ENCODE measurements at regions not wholly inside any gene's neighbourhood (a gene's known extent, or its start where the extent isn't known, plus 50 kb on each side); places are given as distances from the start of the nearest gene placed in this dataset.

DNA sequence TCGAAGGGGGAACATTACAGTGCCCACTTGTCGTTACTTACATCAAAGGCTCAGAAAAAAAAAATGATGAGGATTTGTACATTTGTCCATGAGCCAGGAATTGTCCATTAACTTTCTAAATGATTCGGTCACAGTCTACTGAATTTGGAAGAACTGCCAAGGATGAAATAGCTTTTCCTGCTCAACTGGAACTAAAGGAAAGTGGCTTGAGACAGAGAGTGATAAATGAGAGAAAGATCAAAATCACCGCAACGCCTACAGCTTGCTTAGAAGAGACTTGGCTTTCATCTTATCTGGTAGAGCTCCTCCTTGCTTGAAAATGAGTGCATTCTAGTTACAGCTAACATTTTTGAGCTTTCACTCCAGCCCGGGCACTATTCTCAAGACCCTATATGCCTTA is 55.5 kb upstream of the ADGRG2 start:
- Histone ChIP-seq H2AFZ (no peak overlapping the region), H3K9me3 (ENCODE audit: low read depth) (no peaks in the 10 kb centered on the region), H3K4me3 (no peak overlapping the region), H3K9me2 (replicated peaks; ENCODE audit: insufficient read depth) (no peaks in the 10 kb centered on the region), H3K4me2 (no peak overlapping the region), H3K36me3 (replicated peaks; ENCODE audit: insufficient read depth, low read depth) (no peaks in the 10 kb centered on the region), H3K4me1 (ENCODE audit: insufficient read depth) (no peaks in the 10 kb centered on the region), H3K27me3 (no peaks in the 10 kb centered on the region), H4K20me1 (ENCODE audit: insufficient read depth, poor library complexity, severe bottlenecking) (no peaks in the 10 kb centered on the region), H3K27ac (no peak overlapping the region), H3K79me2 (no peaks in the 10 kb centered on the region)
- no peak for DNase-seq (ENCODE audit: low spot score)
- 49% methylated on average over 6 of the region's 6 CpGs for WGBS (ENCODE audit: low lambda C conversion rate, missing lambda C conversion rate)
- TF ChIP-seq, protein P1, sequence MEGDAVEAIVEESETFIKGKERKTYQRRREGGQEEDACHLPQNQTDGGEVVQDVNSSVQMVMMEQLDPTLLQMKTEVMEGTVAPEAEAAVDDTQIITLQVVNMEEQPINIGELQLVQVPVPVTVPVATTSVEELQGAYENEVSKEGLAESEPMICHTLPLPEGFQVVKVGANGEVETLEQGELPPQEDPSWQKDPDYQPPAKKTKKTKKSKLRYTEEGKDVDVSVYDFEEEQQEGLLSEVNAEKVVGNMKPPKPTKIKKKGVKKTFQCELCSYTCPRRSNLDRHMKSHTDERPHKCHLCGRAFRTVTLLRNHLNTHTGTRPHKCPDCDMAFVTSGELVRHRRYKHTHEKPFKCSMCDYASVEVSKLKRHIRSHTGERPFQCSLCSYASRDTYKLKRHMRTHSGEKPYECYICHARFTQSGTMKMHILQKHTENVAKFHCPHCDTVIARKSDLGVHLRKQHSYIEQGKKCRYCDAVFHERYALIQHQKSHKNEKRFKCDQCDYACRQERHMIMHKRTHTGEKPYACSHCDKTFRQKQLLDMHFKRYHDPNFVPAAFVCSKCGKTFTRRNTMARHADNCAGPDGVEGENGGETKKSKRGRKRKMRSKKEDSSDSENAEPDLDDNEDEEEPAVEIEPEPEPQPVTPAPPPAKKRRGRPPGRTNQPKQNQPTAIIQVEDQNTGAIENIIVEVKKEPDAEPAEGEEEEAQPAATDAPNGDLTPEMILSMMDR (IDR thresholded peaks at IDR 0.05; ENCODE audit: poor library complexity), result no peak
- no peak for TF ChIP-seq EZH2phosphoT487 (IDR thresholded peaks at IDR 0.05; ENCODE audit: low read depth, severe bottlenecking, unreplicated experiment)
- no peak for TF ChIP-seq EZH2 (IDR thresholded peaks at IDR 0.05; ENCODE audit: borderline replicate concordance)

DNA sequence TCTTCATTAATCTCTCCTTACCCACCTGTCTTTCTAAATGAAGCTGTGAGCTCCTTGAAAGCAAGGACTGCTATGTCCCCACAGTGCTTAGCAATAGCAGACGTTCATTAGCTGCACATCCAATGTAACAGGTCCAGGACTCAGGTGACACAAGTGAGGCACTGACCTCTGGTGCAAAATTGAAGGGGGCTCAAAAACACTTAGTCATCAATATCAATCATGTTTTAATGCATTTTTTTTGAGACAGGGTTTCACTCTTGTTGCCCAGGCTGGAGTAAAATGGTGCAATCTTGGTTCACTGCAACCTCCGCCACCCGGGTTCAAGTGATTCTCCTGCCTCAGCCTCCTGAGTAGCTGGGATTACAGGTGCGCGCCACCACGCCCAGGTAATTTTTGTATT is 56.1 kb upstream of the ADGRG2 start:
- H4K20me1 ChIP-seq (ENCODE audit: insufficient read depth, poor library complexity, severe bottlenecking), result no peaks in the 10 kb centered on the region
- H3K36me3 ChIP-seq (replicated peaks; ENCODE audit: insufficient read depth, low read depth), result no peaks in the 10 kb centered on the region
- 89% methylated on average over 6 of the region's 6 CpGs for WGBS (ENCODE audit: low lambda C conversion rate, missing lambda C conversion rate)
- no peaks in the 10 kb centered on the region for H3K9me3 ChIP-seq (ENCODE audit: low read depth)
- no peaks in the 10 kb centered on the region for H3K79me2 ChIP-seq
- no peaks in the 10 kb centered on the region for H3K9me2 ChIP-seq (replicated peaks; ENCODE audit: insufficient read depth)
- H3K4me2 ChIP-seq, result no peak overlapping the region
- H3K4me1 ChIP-seq (ENCODE audit: insufficient read depth), result no peaks in the 10 kb centered on the region
- H3K27ac ChIP-seq, result no peak overlapping the region
- DNase-seq (ENCODE audit: low spot score), result no peak
- H2AFZ ChIP-seq, result no peak overlapping the region
- TF ChIP-seq EZH2phosphoT487 (IDR thresholded peaks at IDR 0.05; ENCODE audit: low read depth, severe bottlenecking, unreplicated experiment) (no peak), EZH2 (IDR thresholded peaks at IDR 0.05; ENCODE audit: borderline replicate concordance) (no peak)
- TF ChIP-seq, protein P1 (IDR thresholded peaks at IDR 0.05; ENCODE audit: poor library complexity), result no peak
- H3K27me3 ChIP-seq, result no peaks in the 10 kb centered on the region
- no peak overlapping the region for H3K4me3 ChIP-seq

DNA sequence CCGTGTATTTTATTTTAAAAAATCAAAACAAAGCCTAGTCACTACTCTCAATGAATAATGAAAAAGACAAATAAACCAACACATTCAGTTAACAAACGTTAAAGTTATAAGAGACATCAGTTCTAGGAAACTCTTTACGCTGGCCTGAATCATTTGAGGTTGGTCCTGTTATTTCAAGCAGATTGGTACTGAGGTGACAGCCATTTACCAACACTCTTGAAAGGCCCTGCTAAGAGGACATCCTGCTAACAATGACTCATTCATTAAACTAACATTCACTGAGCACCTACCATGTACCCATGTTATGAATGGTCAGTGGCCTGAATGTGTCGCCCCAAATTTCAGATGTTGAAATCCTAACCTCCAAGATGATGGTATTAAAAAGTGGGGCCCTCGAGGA is 57.1 kb upstream of the ADGRG2 start:
- no peaks in the 10 kb centered on the region for H3K4me1 ChIP-seq (ENCODE audit: insufficient read depth)
- no peaks in the 10 kb centered on the region for H3K36me3 ChIP-seq (replicated peaks; ENCODE audit: insufficient read depth, low read depth)
- H2AFZ ChIP-seq, result no peak overlapping the region
- H3K4me2 ChIP-seq, result no peak overlapping the region
- no peaks in the 10 kb centered on the region for H4K20me1 ChIP-seq (ENCODE audit: insufficient read depth, poor library complexity, severe bottlenecking)
- H3K9me3 ChIP-seq (ENCODE audit: low read depth), result no peaks in the 10 kb centered on the region
- no peak for TF ChIP-seq EZH2phosphoT487 (IDR thresholded peaks at IDR 0.05; ENCODE audit: low read depth, severe bottlenecking, unreplicated experiment)
- TF ChIP-seq, protein P1 (IDR thresholded peaks at IDR 0.05; ENCODE audit: poor library complexity), result no peak
- TF ChIP-seq EZH2 (IDR thresholded peaks at IDR 0.05; ENCODE audit: borderline replicate concordance), result no peak
- H3K27me3 ChIP-seq, result no peaks in the 10 kb centered on the region
- H3K79me2 ChIP-seq, result no peaks in the 10 kb centered on the region
- no peak for DNase-seq (ENCODE audit: low spot score)
- no peak overlapping the region for H3K27ac ChIP-seq
- 65% methylated on average over 5 of the region's 5 CpGs for WGBS (ENCODE audit: low lambda C conversion rate, missing lambda C conversion rate)
- no peaks in the 10 kb centered on the region for H3K9me2 ChIP-seq (replicated peaks; ENCODE audit: insufficient read depth)
- H3K4me3 ChIP-seq, result no peak overlapping the region

DNA sequence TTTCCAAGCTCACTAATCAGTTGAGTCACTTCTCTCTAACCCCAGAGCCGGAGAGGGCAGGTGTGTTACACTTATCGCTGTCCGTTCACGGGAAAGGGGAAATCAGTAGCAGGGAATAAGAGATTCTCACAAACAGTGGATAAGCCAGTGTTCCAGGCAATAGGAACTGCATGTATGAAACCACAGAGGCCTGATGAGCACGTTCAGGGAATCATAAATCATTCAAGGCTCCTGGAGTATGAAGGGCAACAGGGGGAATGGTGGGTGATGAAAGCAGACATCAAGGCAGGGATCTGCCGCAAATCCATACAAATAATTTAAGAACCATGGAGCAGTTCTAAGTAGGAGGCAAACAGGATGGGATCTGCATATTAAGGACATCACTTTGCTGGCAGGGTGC is 59.1 kb upstream of the ADGRG2 start:
- H3K4me2 ChIP-seq, result no peak overlapping the region

More for the DNA sequence above, 59.1 kb upstream of the ADGRG2 start:
- TF ChIP-seq, protein P1 (IDR thresholded peaks at IDR 0.05; ENCODE audit: poor library complexity), result no peak
- no peak for TF ChIP-seq EZH2 (IDR thresholded peaks at IDR 0.05; ENCODE audit: borderline replicate concordance)
- TF ChIP-seq EZH2phosphoT487 (IDR thresholded peaks at IDR 0.05; ENCODE audit: low read depth, severe bottlenecking, unreplicated experiment), result no peak
- Histone ChIP-seq H3K27ac (no peak overlapping the region), H3K4me1 (ENCODE audit: insufficient read depth) (no peaks in the 10 kb centered on the region), H3K79me2 (no peaks in the 10 kb centered on the region), H3K27me3 (no peaks in the 10 kb centered on the region), H3K4me3 (no peak overlapping the region), H3K9me3 (ENCODE audit: low read depth) (no peaks in the 10 kb centered on the region), H3K9me2 (replicated peaks; ENCODE audit: insufficient read depth) (no peaks in the 10 kb centered on the region), H3K36me3 (replicated peaks; ENCODE audit: insufficient read depth, low read depth) (no peaks in the 10 kb centered on the region), H2AFZ (no peak overlapping the region), H4K20me1 (ENCODE audit: insufficient read depth, poor library complexity, severe bottlenecking) (no peaks in the 10 kb centered on the region)
- DNase-seq (ENCODE audit: low spot score), result no peak
- WGBS (ENCODE audit: low lambda C conversion rate, missing lambda C conversion rate), result 79% methylated on average over 6 of the region's 6 CpGs
